ENCODE measurements at regions not wholly inside any gene's neighbourhood (a gene's known extent, or its start where the extent isn't known, plus 50 kb on each side); places are given as distances from the start of the nearest gene placed in this dataset.
"Not testable (repeated sequence)": the region's sequence is repeated elsewhere in the genome, so short reads cannot be mapped to it uniquely, and the experiment has no call there.

GRCh38 chr11:109519253-109519652 lies 97.3 kb downstream of the C11orf87 start:
- intact Hi-C loops (cut with micrococcal nuclease; ENCODE audit: unreplicated experiment), result no loop called here
- ChIA-PET CTCF (no interaction called here), POLR2A (ENCODE audit: unreplicated experiment) (no interaction called here)
- Histone ChIP-seq H2AFZ (no peak overlapping the region), H3K4me1 (replicated peaks; ENCODE audit: insufficient read depth) (no peaks in the 10 kb centered on the region), H3K4me3 (no peak overlapping the region), H4K20me1 (ENCODE audit: insufficient read depth) (no peaks in the 10 kb centered on the region), H3K36me3 (ENCODE audit: low read depth) (no peaks in the 10 kb centered on the region), H3K27ac (no peak overlapping the region), H3K79me2 (ENCODE audit: low read depth) (no peaks in the 10 kb centered on the region), H3K27me3 (ENCODE audit: insufficient read depth, low read depth) (no peaks in the 10 kb centered on the region), H3K4me2 (no peak overlapping the region), H3K9me3 (ENCODE audit: insufficient read depth, low read depth) (no peaks in the 10 kb centered on the region), H3F3A (ENCODE audit: insufficient read depth, low read depth) (no peaks in the 10 kb centered on the region), H3K9me2 (ENCODE audit: insufficient read depth) (no peaks in the 10 kb centered on the region)
- BruUV-seq (replicated peaks), result no TSS peak
- DNase-seq, result no peak
- no peak for TF ChIP-seq EZH2 (IDR thresholded peaks at IDR 0.05; ENCODE audit: low read depth)
- TF ChIP-seq, protein P1, sequence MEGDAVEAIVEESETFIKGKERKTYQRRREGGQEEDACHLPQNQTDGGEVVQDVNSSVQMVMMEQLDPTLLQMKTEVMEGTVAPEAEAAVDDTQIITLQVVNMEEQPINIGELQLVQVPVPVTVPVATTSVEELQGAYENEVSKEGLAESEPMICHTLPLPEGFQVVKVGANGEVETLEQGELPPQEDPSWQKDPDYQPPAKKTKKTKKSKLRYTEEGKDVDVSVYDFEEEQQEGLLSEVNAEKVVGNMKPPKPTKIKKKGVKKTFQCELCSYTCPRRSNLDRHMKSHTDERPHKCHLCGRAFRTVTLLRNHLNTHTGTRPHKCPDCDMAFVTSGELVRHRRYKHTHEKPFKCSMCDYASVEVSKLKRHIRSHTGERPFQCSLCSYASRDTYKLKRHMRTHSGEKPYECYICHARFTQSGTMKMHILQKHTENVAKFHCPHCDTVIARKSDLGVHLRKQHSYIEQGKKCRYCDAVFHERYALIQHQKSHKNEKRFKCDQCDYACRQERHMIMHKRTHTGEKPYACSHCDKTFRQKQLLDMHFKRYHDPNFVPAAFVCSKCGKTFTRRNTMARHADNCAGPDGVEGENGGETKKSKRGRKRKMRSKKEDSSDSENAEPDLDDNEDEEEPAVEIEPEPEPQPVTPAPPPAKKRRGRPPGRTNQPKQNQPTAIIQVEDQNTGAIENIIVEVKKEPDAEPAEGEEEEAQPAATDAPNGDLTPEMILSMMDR (conservative IDR thresholded peaks at IDR 0.05), result no peak

DNA sequence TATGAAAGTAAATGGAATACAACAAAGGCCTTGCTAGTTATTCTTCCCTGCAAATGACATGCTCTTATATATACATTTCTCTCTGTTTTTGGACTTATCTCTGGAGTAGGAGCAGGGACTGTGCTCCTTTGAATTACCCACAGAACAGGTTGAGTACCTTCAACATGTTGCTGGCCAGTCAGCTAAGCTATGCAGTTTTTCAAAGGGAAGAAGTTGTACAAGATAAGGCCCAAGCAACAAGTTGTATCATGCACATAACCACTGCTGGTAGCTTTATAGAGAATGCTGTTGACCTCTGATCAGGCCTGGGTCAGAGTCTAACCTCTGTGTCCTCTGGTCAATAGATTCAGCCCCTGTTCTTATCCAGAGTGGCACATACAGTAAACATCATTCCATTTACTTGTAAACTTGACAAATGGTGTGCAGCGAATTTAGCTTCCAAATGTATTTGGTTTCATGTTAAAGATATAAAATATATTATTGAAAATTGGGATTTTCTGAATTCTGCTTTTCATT lies 99.6 kb downstream of the C11orf87 start:
- Histone ChIP-seq H3K79me2 (ENCODE audit: low read depth) (no peaks in the 10 kb centered on the region), H3K4me2 (no peak overlapping the region), H3K9me3 (ENCODE audit: insufficient read depth, low read depth) (no peaks in the 10 kb centered on the region), H3K9me2 (ENCODE audit: insufficient read depth) (no peaks in the 10 kb centered on the region), H3K4me3 (no peak overlapping the region), H2AFZ (no peak overlapping the region), H4K20me1 (ENCODE audit: insufficient read depth) (no peaks in the 10 kb centered on the region), H3K4me1 (replicated peaks; ENCODE audit: insufficient read depth) (no peaks in the 10 kb centered on the region), H3K27ac (no peak overlapping the region), H3K27me3 (ENCODE audit: insufficient read depth, low read depth) (no peaks in the 10 kb centered on the region), H3F3A (ENCODE audit: insufficient read depth, low read depth) (no peaks in the 10 kb centered on the region), H3K36me3 (ENCODE audit: low read depth) (no peaks in the 10 kb centered on the region)
- POLR2A ChIA-PET (ENCODE audit: unreplicated experiment), result interaction anchor here (0.6 kb wide), 1 partner anchor 82 kb away, joined by 9 read pairs; no protein-coding TSS in a partner anchor
- no peak for TF ChIP-seq EZH2 (IDR thresholded peaks at IDR 0.05; ENCODE audit: low read depth)
- TF ChIP-seq, protein P1 (conservative IDR thresholded peaks at IDR 0.05), result no peak
- no peak for DNase-seq
- CTCF ChIA-PET, result no interaction called here
- intact Hi-C loops (cut with micrococcal nuclease; ENCODE audit: unreplicated experiment), result no loop called here
- no TSS peak for BruUV-seq (replicated peaks)

- BruUV-seq (replicated peaks), result no TSS peak
- intact Hi-C loops (cut with micrococcal nuclease; ENCODE audit: unreplicated experiment), result no loop called here
- Histone ChIP-seq H3K4me2 (no peak overlapping the region), H3K9me3 (ENCODE audit: insufficient read depth, low read depth) (no peaks in the 10 kb centered on the region), H3K4me1 (replicated peaks; ENCODE audit: insufficient read depth) (no peaks in the 10 kb centered on the region), H3K9me2 (ENCODE audit: insufficient read depth) (no peaks in the 10 kb centered on the region), H3K27ac (no peak overlapping the region), H4K20me1 (ENCODE audit: insufficient read depth) (no peaks in the 10 kb centered on the region), H2AFZ (no peak overlapping the region), H3F3A (ENCODE audit: insufficient read depth, low read depth) (no peaks in the 10 kb centered on the region), H3K36me3 (ENCODE audit: low read depth) (no peaks in the 10 kb centered on the region), H3K27me3 (ENCODE audit: insufficient read depth, low read depth) (no peaks in the 10 kb centered on the region), H3K79me2 (ENCODE audit: low read depth) (no peaks in the 10 kb centered on the region), H3K4me3 (no peak overlapping the region)
- POLR2A ChIA-PET (ENCODE audit: unreplicated experiment), result no interaction called here
- TF ChIP-seq, protein P1 (conservative IDR thresholded peaks at IDR 0.05), result no peak
- TF ChIP-seq EZH2 (IDR thresholded peaks at IDR 0.05; ENCODE audit: low read depth), result no peak
- no peak for DNase-seq
- CTCF ChIA-PET, result no interaction called here
These were observed 100.2 kb downstream of the C11orf87 start for GRCh38 chr11:109522116-109522755.

DNA sequence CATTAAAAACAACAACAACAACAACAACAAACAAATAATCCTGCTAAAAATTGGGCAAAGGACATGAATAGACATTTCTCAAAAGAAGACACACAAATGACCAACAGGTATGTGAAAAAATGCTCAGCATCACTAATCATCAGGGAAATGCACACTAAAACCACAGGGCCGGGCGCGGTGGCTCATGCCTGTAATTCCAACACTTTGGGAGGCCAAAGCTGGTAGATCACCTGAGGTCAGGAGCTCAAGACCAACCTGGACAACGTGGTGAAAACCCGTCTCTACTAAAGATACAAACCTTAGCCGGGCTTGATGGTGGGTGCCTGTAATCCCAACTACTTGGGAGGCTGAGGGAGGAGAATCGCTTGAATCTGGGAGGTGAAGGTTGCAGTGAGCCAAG lies 103.6 kb downstream of the C11orf87 start:
- H3K9me2 ChIP-seq (ENCODE audit: insufficient read depth); H4K20me1 ChIP-seq (ENCODE audit: insufficient read depth); H3K27ac ChIP-seq; CTCF ChIA-PET; H3K4me2 ChIP-seq; POLR2A ChIA-PET (ENCODE audit: unreplicated experiment); H3K4me3 ChIP-seq; H3K36me3 ChIP-seq (ENCODE audit: low read depth); H2AFZ ChIP-seq; DNase-seq; intact Hi-C loops (cut with micrococcal nuclease; ENCODE audit: unreplicated experiment); H3K27me3 ChIP-seq (ENCODE audit: insufficient read depth, low read depth); BruUV-seq (replicated peaks); H3K79me2 ChIP-seq (ENCODE audit: low read depth); H3K4me1 ChIP-seq (replicated peaks; ENCODE audit: insufficient read depth); H3K9me3 ChIP-seq (ENCODE audit: insufficient read depth, low read depth); H3F3A ChIP-seq (ENCODE audit: insufficient read depth, low read depth): not testable (repeated sequence)

Data from PC-9 (cell line).